ENCODE measurements at regions not wholly inside any gene's neighbourhood (a gene's known extent, or its start where the extent isn't known, plus 50 kb on each side); places are given as distances from the start of the nearest gene placed in this dataset.
"Not testable (repeated sequence)": the region's sequence is repeated elsewhere in the genome, so short reads cannot be mapped to it uniquely, and the experiment has no call there.

DNA sequence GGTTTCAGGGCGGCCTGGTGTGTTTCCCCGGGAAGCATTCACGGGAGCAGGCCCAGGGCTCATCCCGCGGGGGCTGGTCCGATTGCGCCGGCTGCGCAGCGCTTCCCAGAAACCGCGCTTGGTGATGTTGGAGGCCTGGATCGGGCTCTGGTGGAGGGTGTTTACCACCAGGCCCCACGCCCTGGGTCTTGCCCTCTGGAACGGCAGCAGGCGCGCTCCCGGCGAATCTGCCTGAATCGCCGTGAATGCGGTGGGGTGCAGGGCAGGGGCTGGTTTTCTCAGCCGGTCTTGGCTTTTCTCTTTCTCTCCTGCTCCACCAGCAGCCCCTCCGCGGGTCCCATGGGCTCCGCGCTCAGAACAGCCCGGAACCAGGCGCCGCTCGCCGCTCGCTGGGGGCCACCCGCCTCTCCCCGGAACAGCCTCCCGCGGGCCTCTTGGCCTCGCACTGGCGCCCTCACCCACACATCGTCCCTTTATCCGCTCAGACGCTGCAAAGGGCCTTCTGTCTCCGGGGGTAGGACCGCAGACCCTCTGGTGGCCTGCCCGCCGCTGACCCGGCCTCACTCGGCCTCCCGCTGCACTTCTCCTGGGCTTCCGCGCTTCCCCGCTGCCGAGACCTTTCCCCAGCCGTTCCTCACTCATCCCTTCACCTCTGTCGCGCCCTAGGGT is 69.4 kb upstream of the GJB6 start:
- DNase-seq, result no peak
- H3K27ac ChIP-seq, result no peak overlapping the region
- peaks cover 21% of the 10 kb centered on the region for H3K27me3 ChIP-seq (replicated peaks)
- TF ChIP-seq, protein P1, sequence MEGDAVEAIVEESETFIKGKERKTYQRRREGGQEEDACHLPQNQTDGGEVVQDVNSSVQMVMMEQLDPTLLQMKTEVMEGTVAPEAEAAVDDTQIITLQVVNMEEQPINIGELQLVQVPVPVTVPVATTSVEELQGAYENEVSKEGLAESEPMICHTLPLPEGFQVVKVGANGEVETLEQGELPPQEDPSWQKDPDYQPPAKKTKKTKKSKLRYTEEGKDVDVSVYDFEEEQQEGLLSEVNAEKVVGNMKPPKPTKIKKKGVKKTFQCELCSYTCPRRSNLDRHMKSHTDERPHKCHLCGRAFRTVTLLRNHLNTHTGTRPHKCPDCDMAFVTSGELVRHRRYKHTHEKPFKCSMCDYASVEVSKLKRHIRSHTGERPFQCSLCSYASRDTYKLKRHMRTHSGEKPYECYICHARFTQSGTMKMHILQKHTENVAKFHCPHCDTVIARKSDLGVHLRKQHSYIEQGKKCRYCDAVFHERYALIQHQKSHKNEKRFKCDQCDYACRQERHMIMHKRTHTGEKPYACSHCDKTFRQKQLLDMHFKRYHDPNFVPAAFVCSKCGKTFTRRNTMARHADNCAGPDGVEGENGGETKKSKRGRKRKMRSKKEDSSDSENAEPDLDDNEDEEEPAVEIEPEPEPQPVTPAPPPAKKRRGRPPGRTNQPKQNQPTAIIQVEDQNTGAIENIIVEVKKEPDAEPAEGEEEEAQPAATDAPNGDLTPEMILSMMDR (IDR thresholded peaks at IDR 0.05; ENCODE audit: low read depth, low read length, missing control alignments), result no peak
- H3K4me3 ChIP-seq (ENCODE audit: low read depth, low read length), result peak overlapping the region; percentile 46
- H3K36me3 ChIP-seq (replicated peaks), result no peaks in the 10 kb centered on the region
- in situ Hi-C loops (cut with HindIII; ENCODE audit: low pct_ligation_motif_present, low sequenced_read_pairs), result no loop called here

- TF ChIP-seq, protein P1 (IDR thresholded peaks at IDR 0.05; ENCODE audit: low read depth, low read length, missing control alignments), result no peak
- peaks cover 21% of the 10 kb centered on the region for H3K27me3 ChIP-seq (replicated peaks)
- in situ Hi-C loops (cut with HindIII; ENCODE audit: low pct_ligation_motif_present, low sequenced_read_pairs), result no loop called here
- no peaks in the 10 kb centered on the region for H3K36me3 ChIP-seq (replicated peaks)
- H3K27ac ChIP-seq, result no peak overlapping the region
- peak overlapping the region; percentile 46 for H3K4me3 ChIP-seq (ENCODE audit: low read depth, low read length)
- no peak for DNase-seq
These were observed 68.9 kb upstream of the GJB6 start for GRCh38 chr13:20301015-20301402.

GRCh38 chr13:20297181-20297580 is 65.1 kb upstream of the GJB6 start:
- no peak for DNase-seq
- Histone ChIP-seq H3K27me3 (replicated peaks) (peaks cover 18% of the 10 kb centered on the region), H3K36me3 (replicated peaks) (no peaks in the 10 kb centered on the region), H3K4me3 (ENCODE audit: low read depth, low read length) (no peak overlapping the region), H3K27ac (no peak overlapping the region)
- TF ChIP-seq, protein P1 (IDR thresholded peaks at IDR 0.05; ENCODE audit: low read depth, low read length, missing control alignments), result no peak
- in situ Hi-C loops (cut with HindIII; ENCODE audit: low pct_ligation_motif_present, low sequenced_read_pairs), result no loop called here

- peaks cover 13% of the 10 kb centered on the region for H3K27me3 ChIP-seq (replicated peaks)
- in situ Hi-C loops (cut with HindIII; ENCODE audit: low pct_ligation_motif_present, low sequenced_read_pairs), result no loop called here
- H3K27ac ChIP-seq, result no peak overlapping the region
- no peak for DNase-seq
- H3K36me3 ChIP-seq (replicated peaks), result no peaks in the 10 kb centered on the region
- TF ChIP-seq, protein P1 (IDR thresholded peaks at IDR 0.05; ENCODE audit: low read depth, low read length, missing control alignments), result no peak
- no peak overlapping the region for H3K4me3 ChIP-seq (ENCODE audit: low read depth, low read length)
These were observed 63.8 kb upstream of the GJB6 start for GRCh38 chr13:20295956-20296355.

DNA sequence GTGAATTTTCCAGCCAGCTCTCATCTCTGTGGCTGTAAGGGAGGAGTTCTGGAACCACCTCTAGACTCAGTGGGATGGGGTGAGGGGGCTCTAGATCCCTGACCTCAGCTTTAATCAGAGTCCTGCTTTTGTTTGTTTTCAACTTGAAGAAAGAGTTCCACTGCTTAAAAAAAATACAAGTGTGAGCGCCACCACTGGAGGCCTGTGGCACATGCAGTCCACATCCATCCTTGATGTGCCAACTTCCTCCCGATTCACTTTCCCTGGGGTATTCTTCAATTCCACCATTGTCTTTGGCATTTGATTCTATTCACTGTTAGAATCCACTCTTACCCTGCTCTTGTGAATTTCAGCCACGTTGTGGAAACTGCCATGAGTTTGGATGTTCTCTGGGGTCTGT is 62.4 kb upstream of the GJB6 start:
- Histone ChIP-seq H3K36me3 (replicated peaks) (no peaks in the 10 kb centered on the region), H3K27me3 (replicated peaks) (peaks cover 3% of the 10 kb centered on the region), H3K4me3 (ENCODE audit: low read depth, low read length) (no peak overlapping the region), H3K27ac (no peak overlapping the region)
- in situ Hi-C loops (cut with HindIII; ENCODE audit: low pct_ligation_motif_present, low sequenced_read_pairs), result no loop called here
- DNase-seq, result no peak
- TF ChIP-seq, protein P1 (IDR thresholded peaks at IDR 0.05; ENCODE audit: low read depth, low read length, missing control alignments), result peak; percentile 28

DNA sequence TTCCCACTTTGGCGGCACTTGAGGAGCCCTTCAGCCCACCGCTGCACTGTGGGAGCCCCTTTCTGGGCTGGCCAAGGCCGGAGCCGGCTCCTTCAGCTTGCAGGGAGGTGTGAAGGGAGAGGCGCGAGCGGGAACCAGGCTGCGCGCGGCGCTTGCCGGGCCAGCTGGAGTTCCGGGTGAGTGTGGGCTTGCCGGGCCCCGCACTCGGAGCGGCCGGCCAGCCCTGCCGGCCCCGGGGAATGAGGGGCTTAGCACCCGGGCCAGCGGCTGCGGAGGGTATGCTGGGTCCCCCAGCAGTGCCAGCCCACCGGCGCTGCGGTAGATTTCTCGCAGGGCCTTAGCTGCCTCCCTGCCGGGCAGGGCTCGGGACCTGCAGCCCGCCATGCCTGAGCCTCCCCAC is 60.2 kb upstream of the GJB6 start:
- DNase-seq; in situ Hi-C loops (cut with HindIII; ENCODE audit: low pct_ligation_motif_present, low sequenced_read_pairs); H3K4me3 ChIP-seq (ENCODE audit: low read depth, low read length); H3K27me3 ChIP-seq (replicated peaks); H3K27ac ChIP-seq; H3K36me3 ChIP-seq (replicated peaks): not testable (repeated sequence)
